Stimulated activated CD8-positive, alpha-beta memory T cell treated with anti-CD3 and anti-CD28 coated beads, Interleukin-15, amount 100 ng/mL, for 48 hours (primary cell): ENCODE measurements at regions not wholly inside any gene's neighbourhood (a gene's known extent, or its start where the extent isn't known, plus 50 kb on each side); places are given as distances from the start of the nearest gene placed in this dataset.
"Not testable (repeated sequence)": the region's sequence is repeated elsewhere in the genome, so short reads cannot be mapped to it uniquely, and the experiment has no call there.

Source experiments
- DNase-seq, 2 donors: peaks; one replicate each; pipeline ENCODE4 v3.0.0-alpha.2; 2020; ENCODE audit warnings: low read depth in 2 of 2

GRCh38 chr4:105050896-105051295, 95.8 kb upstream of the TET2 start:
- no peak for DNase-seq

GRCh38 chr4:105057370-105058105, 89.1 kb upstream of the TET2 start:
- DNase-seq = no peak

- no peak for DNase-seq
Observed at GRCh38 chr4:105058177-105058812, 88.4 kb upstream of the TET2 start.

DNA sequence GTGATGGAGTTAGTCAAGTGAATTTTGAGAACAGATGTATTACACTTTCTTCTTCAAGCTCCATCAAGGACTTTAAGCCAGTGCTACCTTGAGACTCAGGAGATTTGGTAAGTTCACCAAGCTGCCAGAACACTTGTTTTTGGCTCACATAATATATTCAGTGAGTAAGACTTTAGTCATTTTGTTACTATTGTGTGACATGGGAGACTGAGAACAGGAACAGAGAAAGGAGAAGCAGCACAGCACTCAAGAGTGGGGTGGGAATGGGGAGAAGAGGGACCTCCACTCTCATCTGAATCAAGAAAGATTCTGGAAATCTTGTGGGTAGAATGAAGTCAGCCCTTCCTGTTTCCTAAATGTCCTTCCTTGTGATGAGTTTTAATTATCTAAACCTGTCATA, 87.3 kb upstream of the TET2 start:
- no peak for DNase-seq

DNA sequence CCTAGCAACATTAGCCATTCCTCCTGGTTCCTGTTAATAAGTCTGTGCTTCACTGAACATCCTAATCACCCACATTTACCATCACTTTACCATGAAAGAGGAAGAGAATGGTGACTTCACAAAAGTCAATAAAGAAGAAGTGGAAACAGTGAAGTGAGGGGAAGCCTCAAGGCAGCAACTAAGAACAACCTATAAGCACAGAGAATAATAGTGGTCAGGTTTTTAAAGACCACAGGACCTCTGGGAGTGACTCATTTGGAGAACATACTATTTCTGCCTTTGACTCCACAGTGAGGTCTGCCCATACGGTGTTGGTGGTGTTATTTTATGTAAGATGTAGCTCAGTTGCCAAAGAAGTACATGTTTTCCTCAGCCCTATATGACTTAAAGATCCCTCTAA, 86.0 kb upstream of the TET2 start:
- DNase-seq = peak; percentile 1 to 18

DNA sequence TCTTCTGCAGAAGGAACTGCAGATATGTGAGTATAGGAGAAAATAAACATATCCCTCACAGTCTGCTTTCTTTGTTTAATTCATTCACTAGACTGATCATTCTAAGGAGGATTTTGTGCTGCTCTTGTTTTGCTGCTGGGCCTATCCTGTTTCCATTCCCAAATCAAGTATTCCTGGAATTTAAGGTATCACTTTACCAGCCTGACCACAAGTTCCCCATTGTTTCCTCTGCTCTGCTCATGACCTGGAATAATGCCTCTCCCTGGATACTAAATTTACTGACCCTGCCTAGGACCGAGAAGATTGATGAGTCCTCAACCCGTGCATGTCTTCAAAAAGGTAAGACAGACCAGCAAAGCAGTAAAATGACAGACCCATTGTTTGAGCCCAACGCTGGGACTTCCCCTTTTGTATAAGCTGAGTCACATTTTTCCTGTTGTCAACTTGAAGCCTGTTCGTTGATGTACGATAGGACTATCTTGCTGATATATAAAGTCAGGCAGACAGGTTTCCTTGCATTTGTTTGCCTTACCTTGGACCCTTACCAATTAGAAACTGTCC, 85.5 kb upstream of the TET2 start:
- peak; percentile 17 to 27 for DNase-seq

DNA sequence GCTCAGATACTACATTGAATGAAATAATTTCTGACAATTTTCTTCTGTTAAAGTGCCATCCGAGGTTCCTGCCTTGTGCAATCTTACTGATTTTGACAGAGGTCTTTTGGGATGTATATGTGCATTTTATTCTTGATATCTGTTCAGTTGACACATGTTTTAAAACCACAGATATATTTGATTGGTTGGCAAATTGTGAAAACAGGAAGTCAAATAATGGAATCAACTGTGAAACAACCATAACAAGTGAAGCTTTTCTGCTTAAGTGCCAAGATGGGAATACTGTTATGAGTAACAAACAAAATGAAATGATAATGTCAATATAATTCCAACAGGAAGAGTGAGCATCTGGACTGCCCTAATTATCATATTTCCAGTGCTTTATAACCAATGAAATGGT, 84.9 kb upstream of the TET2 start:
- no peak for DNase-seq

GRCh38 chr4:105066401-105066800, 80.3 kb upstream of the TET2 start:
- no peak for DNase-seq

DNA sequence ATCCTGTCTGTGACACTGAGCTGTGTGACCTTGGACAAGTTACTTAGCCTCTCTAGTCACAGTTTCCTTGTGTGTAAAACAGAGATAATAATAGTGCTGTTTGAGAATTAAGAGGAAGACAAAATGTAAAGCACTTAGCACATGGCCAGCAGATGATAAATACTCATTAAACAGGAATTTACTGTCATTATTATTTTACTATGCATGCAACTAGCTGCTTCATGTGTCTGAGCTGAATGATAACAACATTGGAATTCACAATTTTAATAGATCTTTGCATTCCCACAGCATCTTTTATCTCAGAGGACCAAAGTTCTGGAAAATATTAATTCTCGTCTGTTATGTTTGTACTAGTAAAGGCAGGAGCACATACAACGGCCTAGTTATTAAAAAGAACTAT, 79.2 kb upstream of the TET2 start:
- no peak for DNase-seq

DNA sequence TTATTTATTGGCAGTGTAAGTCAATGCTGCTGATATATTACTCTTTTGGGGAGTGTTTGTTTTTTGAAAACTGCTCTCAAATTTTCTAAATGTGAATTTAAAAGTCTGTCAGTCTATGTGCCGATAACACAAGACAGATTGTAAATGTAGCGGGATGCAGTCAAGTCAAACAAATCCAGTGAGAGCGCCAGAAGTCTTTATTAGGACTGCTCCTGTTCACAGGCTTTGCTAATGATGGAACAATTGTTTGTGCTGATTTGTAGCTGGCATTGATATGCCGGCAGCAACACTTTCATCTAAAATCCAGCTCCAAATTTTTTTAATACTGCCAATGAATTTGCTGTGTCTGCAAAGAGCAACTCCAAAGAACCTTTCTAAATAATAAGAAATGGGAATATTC, 78.7 kb upstream of the TET2 start:
- no peak for DNase-seq

- DNase-seq = no peak
Observed at GRCh38 chr4:105068516-105068915, 78.2 kb upstream of the TET2 start.

DNA sequence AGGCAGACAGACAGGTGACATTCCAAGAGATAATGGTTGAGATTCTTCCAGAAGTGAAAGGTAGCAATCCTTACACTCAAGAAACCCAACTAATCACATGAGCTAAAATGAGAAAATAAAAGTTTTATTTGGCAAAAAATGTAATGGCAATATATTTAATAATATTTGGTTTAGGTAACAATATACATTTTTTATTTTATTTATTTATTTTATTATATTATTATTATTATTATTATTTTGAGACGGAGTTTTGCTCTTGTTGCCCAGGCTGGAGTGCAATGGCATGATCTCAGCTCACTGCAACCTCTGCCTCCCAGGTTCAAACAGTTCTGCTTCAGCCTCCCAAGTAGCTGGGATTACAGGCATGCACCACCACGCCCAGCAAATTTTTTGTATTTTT, 74.6 kb upstream of the TET2 start:
- DNase-seq = not testable (repeated sequence)

DNA sequence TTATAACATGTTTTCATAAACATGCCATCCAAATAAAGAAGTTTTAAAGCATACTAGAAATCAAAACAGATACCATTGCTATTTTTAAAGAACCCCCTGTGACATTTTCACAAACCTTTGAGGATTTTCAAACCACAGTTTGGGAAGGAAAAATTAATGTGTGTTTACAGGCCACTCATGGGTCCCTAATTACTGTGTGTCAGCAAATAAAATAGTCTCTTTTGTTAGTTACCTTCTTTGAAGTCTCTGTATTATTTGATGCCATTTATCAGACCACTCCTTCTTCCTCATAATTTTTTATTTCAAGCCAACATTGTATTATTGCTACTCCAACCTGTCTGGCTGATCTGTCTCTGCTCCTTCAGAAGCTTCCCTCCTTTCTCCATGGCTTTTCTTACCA, 72.6 kb upstream of the TET2 start:
- no peak for DNase-seq

DNA sequence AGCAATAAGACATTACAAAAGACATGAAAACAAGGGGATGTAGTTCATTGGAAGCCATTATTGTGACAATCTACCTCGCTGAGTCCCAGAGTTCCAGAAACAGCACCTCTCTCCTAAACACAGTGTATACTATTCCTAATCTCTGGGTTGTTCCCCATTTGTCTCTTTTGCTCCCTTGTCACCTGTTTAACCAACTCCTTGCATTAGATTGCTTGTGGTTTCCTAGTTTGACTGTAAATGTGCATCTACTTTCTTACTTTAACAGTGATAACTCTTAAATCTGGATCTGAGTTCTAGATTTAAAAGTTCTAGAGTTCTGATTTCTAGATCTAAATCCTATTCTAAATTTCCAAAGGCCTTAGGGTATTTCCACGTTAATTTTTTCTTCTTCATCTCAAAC, 71.6 kb upstream of the TET2 start:
- DNase-seq = no peak

GRCh38 chr4:105088110-105088879, 58.4 kb upstream of the TET2 start:
- no peak for DNase-seq

- DNase-seq = no peak
Observed at GRCh38 chr4:105092356-105092755, 54.3 kb upstream of the TET2 start.

DNA sequence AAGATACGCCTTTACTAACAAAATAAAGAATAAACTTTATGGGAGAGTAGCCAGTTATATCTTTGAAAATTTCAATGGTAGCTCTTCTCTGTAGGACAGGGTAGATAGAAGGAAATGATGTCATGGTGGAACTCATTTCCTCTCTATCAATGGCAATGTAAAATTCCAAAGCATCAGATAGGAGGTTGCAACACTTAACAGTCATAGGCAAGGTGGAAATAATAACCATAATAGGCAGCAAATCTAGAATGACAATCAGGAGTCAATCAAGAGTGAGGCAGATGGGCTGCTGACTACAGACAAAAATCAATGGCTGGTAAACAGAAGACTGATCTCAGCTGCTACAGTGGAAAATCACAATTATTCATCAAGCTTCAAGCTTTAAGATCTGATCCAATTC, 53.9 kb upstream of the TET2 start:
- no peak for DNase-seq

DNA sequence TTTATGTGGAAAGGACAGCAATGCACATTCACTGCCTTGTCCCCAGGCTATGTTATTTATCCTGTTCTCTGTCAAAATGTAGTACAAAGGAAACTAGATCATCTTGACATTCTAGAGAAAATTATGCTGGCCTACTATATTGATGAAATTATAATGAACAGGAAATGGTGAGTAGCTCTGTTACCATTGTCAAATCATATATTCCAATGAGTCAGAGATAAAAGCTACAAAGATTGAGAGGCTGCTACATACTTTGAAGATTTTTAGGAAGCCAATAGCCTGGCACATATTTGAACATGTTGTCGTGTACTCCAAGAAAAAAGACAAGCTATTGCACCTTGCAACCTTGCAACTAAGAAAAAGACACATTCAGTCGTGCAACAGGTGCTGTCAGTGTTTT, 52.7 kb upstream of the TET2 start:
- no peak for DNase-seq
